Liver (tissue), 8 donors: ENCODE measurements at regions not wholly inside any gene's neighbourhood (a gene's known extent, or its start where the extent isn't known, plus 50 kb on each side); places are given as distances from the start of the nearest gene placed in this dataset.

Experiments used
- DNase-seq: peaks from one replicate; pipeline ENCODE4 v3.0.0-alpha.2; 2017; ENCODE audit warnings: low spot score
- H3K27ac ChIP-seq, 2 donors: one replicate each; pipeline ENCODE4 v1.7.0; 2013; ENCODE audit warnings: inconsistent platforms in 2 of 2, low read length in 2 of 2, control low read depth in 1 of 2, low read depth in 1 of 2, mild to moderate bottlenecking in 1 of 2
- H3K27me3 ChIP-seq, 4 donors: one replicate each; pipeline versions ENCODE4 v1.6.1 to v1.7.0; 2013; ENCODE audit warnings: low read length in 3 of 4, inconsistent platforms in 1 of 4, mild to moderate bottlenecking in 1 of 4, moderate library complexity in 1 of 4; ENCODE audit not compliant: control insufficient read depth in 4 of 4, insufficient read depth in 4 of 4
- H3K36me3 ChIP-seq, 4 donors: one replicate each; pipeline versions ENCODE4 v1.6.1 to v1.7.0; 2013; ENCODE audit warnings: low read length in 3 of 4, mild to moderate bottlenecking in 3 of 4, low read depth in 1 of 4, moderate library complexity in 1 of 4; ENCODE audit not compliant: control insufficient read depth in 4 of 4, insufficient read depth in 3 of 4
- H3K4me1 ChIP-seq, 4 donors: one replicate each; pipeline versions ENCODE4 v1.6.1 to v1.7.0; 2013; ENCODE audit warnings: low read length in 3 of 4, mild to moderate bottlenecking in 3 of 4, moderate library complexity in 1 of 4; ENCODE audit not compliant: control insufficient read depth in 4 of 4, insufficient read depth in 4 of 4
- H3K4me3 ChIP-seq, 3 donors: one replicate each; pipeline versions ENCODE4 v1.6.1 to v1.7.0; 2013; ENCODE audit warnings: low read length in 3 of 3, control low read depth in 1 of 3, low read depth in 1 of 3, mild to moderate bottlenecking in 1 of 3
- H3K9ac ChIP-seq, 2 donors: one replicate each; pipeline ENCODE4 v1.7.0; 2013; ENCODE audit warnings: low read length in 2 of 2, mild to moderate bottlenecking in 2 of 2, moderate library complexity in 2 of 2, control low read depth in 1 of 2, low read depth in 1 of 2
- H3K9me3 ChIP-seq, 4 donors: one replicate each; pipeline versions ENCODE4 v1.6.1 to v1.7.0; 2013; ENCODE audit warnings: low read length in 3 of 4; ENCODE audit not compliant: control insufficient read depth in 4 of 4
- EGR1 ChIP-seq, 2 donors: IDR thresholded peaks; 2 replicates each; pipeline ENCODE4 v1.6.1; 2016 to 2018; ENCODE audit warnings: antibody characterized with exemption in 2 of 2, low read depth in 2 of 2
- FOXA1 ChIP-seq: IDR thresholded peaks from 2 replicates; pipeline ENCODE4 v1.6.1; 2016; ENCODE audit warnings: antibody characterized with exemption
- FOXA2 ChIP-seq: IDR thresholded peaks from 2 replicates; pipeline ENCODE4 v1.6.1; 2016; ENCODE audit warnings: antibody characterized with exemption
- GABPA ChIP-seq, 2 donors: IDR thresholded peaks in 1 of 2; conservative IDR thresholded peaks in 1 of 2; 2 replicates each; pipeline ENCODE4 v1.6.1; 2016; ENCODE audit warnings: antibody characterized with exemption in 2 of 2, mild to moderate bottlenecking in 1 of 2, moderate library complexity in 1 of 2
- HNF4A ChIP-seq, 2 donors: conservative IDR thresholded peaks; 2 replicates each; pipeline ENCODE4 v1.6.1; 2016; ENCODE audit warnings: antibody characterized with exemption in 2 of 2, mild to moderate bottlenecking in 2 of 2
- HNF4G ChIP-seq: IDR thresholded peaks from 2 replicates; pipeline ENCODE4 v1.6.1; 2016; ENCODE audit warnings: antibody characterized with exemption
- JUND ChIP-seq, 2 donors: IDR thresholded peaks; 2 replicates each; pipeline ENCODE4 v1.6.1; 2016; ENCODE audit warnings: antibody characterized with exemption in 2 of 2
- NR2F2 ChIP-seq: IDR thresholded peaks from 2 replicates; pipeline ENCODE4 v1.6.1; 2016; ENCODE audit warnings: antibody characterized with exemption
- RAD21 ChIP-seq, 2 donors: IDR thresholded peaks; 2 replicates each; pipeline ENCODE4 v1.6.1; 2016; ENCODE audit warnings: antibody characterized with exemption in 2 of 2, mild to moderate bottlenecking in 2 of 2
- RXRA ChIP-seq, 2 donors: IDR thresholded peaks; 2 replicates each; pipeline ENCODE4 v1.6.1; 2017 to 2018; ENCODE audit warnings: antibody characterized with exemption in 2 of 2, mild to moderate bottlenecking in 1 of 2
- SP1 ChIP-seq: IDR thresholded peaks from 2 replicates; pipeline ENCODE4 v1.6.1; 2018; ENCODE audit warnings: antibody characterized with exemption, mild to moderate bottlenecking
- TAF1 ChIP-seq: conservative IDR thresholded peaks from 2 replicates; pipeline ENCODE4 v1.6.1; 2016; ENCODE audit warnings: antibody characterized with exemption, mild to moderate bottlenecking
- YY1 ChIP-seq: IDR thresholded peaks from 2 replicates; pipeline ENCODE4 v1.6.1; 2016; ENCODE audit warnings: antibody characterized with exemption, mild to moderate bottlenecking
- WGBS: extraction: QIAGEN DNeasy Blood & Tissue Kit; methylation state at CpG from one replicate; pipeline ENCODE4 v1.1.7; 2013; 5-methylcytosine and 5-hydroxymethylcytosine counted together
- TF ChIP-seq, protein P1 (sequence below): IDR thresholded peaks from 2 replicates; pipeline ENCODE4 v1.6.1; 2016; ENCODE audit warnings: antibody characterized with exemption
- TF ChIP-seq, protein P2 (sequence below): IDR thresholded peaks from 2 replicates; pipeline ENCODE4 v1.6.1; 2016; ENCODE audit warnings: antibody characterized with exemption
- TF ChIP-seq, protein P3 (sequence below): IDR thresholded peaks from 2 replicates; pipeline ENCODE4 v1.6.1; 2016; ENCODE audit warnings: antibody characterized with exemption, mild to moderate bottlenecking
- TF ChIP-seq, protein P4 (sequence below): fragments of 150-350 bp; IDR thresholded peaks from 2 replicates; pipeline ENCODE4 v1.5.1; 2017; ENCODE audit warnings: improper control_type of control experiment, low read depth, low read length; ENCODE audit not compliant: missing input control
- donor health status: healthy.
- donor health status: healthy.
- donor health status: healthy.
- donor health status: healthy.
- donor health status: healthy.

DNA sequence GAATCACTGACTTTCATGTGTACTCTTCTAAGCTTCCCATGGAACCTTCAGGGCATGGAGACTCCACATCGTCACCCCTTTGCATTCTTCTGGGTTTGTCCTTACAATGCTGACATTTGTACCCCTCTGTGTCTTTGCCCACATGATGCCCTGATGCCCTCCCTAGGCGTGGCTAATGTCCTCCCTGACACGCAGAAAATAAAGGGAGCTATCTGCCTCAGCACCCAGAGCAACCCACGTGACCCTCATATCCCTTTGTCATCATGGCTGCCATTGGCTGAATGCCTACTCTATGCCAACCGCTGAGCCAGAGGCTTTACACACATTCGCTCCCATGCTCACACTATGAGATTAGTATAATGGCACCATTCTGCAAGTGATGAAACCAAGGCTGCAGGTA lies 86.4 kb upstream of the KLHL29 start:
- Histone ChIP-seq H3K27ac (no peak overlapping the region), H3K4me3 (no peak overlapping the region), H3K36me3 (no peaks in the 10 kb centered on the region), H3K9ac (no peak overlapping the region), H3K4me1 (peaks cover 0 to 2% (median 0%) of the 10 kb centered on the region in 4 donors), H3K27me3 (no peaks in the 10 kb centered on the region), H3K9me3 (no peaks in the 10 kb centered on the region)
- DNase-seq = no peak
- WGBS = 94% methylated on average over 6 of the region's 6 CpGs
- TF ChIP-seq EGR1 (IDR thresholded peaks at IDR 0.05; ENCODE audit: low read depth in 2 of 2) = no peak
- TF ChIP-seq RAD21 (IDR thresholded peaks at IDR 0.05) = no peak
- no peak for TF ChIP-seq RXRA (IDR thresholded peaks at IDR 0.05)
- TF ChIP-seq, protein P1, sequence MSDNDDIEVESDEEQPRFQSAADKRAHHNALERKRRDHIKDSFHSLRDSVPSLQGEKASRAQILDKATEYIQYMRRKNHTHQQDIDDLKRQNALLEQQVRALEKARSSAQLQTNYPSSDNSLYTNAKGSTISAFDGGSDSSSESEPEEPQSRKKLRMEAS = no peak

DNA sequence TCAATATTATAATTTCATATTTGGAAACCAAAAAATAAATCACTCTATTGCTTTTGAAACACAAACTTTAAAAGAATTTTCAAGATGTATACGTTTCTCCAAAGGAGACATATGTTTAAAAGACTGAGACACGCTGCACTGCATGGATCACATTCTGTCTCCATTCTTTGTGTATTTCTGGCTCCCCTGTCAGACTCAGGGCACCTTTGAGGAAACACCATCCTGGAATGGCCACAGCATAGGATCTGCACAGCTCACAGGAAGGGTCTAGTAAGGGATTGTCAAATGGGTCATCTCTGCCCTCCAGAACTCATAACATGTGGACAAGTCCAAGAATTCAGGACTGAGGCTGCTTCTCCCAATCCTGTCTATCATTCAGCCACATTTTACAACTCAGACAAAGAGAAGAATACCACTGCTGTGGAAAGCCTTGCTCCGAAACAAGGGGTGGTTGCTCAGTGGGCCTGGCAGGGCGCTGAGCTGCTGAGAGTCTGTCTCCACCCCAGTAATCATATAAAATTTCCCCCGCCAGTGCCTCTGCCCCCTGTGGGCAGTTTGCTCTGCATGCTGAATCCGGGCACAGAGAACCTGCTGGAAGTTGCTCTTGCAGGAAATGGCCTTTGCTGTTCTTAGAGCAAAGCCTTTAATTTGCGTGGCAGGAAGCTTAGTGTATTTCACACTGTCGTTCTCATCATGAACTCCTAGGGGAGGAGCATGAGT lies 85.3 kb upstream of the KLHL29 start:
- 88% methylated on average over 8 of the region's 8 CpGs for WGBS
- Histone ChIP-seq H3K9me3 (no peaks in the 10 kb centered on the region), H3K4me1 (no peaks in the 10 kb centered on the region), H3K4me3 (no peak overlapping the region), H3K9ac (no peak overlapping the region), H3K27ac (no peak overlapping the region), H3K27me3 (no peaks in the 10 kb centered on the region), H3K36me3 (no peaks in the 10 kb centered on the region)
- DNase-seq = no peak
- TF ChIP-seq JUND (IDR thresholded peaks at IDR 0.05) = no peak
- no peak for TF ChIP-seq SP1
- TF ChIP-seq, protein P2, sequence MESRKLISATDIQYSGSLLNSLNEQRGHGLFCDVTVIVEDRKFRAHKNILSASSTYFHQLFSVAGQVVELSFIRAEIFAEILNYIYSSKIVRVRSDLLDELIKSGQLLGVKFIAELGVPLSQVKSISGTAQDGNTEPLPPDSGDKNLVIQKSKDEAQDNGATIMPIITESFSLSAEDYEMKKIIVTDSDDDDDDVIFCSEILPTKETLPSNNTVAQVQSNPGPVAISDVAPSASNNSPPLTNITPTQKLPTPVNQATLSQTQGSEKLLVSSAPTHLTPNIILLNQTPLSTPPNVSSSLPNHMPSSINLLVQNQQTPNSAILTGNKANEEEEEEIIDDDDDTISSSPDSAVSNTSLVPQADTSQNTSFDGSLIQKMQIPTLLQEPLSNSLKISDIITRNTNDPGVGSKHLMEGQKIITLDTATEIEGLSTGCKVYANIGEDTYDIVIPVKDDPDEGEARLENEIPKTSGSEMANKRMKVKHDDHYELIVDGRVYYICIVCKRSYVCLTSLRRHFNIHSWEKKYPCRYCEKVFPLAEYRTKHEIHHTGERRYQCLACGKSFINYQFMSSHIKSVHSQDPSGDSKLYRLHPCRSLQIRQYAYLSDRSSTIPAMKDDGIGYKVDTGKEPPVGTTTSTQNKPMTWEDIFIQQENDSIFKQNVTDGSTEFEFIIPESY = no peak
- no peak for TF ChIP-seq GABPA (IDR thresholded peaks at IDR 0.05 in 1 of 2, conservative IDR thresholded peaks at IDR 0.05 in 1 of 2)
- no peak for TF ChIP-seq HNF4G
- TF ChIP-seq NR2F2 = no peak
- no peak for TF ChIP-seq FOXA2

DNA sequence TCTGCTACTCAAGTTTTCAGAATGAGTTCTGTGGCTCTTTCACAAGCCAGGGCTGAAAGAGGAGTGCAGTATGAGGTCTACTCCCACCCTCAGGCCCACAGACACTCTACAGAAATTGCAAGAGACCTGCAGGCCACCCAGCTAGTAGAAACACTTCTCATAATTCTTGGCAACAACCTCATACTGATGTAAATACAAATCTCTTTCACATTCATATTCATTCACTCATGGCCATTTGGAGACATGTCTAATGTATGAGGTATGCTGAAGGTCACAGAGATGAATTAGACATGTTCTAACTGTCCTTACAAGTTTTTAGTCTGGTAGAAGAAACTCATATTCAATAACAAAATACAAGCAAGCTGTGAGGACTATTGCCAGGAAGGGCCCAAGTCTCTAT lies 83.8 kb upstream of the KLHL29 start:
- Histone ChIP-seq H3K4me3 (no peak overlapping the region), H3K27ac (no peak overlapping the region), H3K36me3 (no peaks in the 10 kb centered on the region), H3K9ac (no peak overlapping the region), H3K27me3 (no peaks in the 10 kb centered on the region), H3K9me3 (no peaks in the 10 kb centered on the region), H3K4me1 (no peaks in the 10 kb centered on the region)
- no peak for TF ChIP-seq RXRA (IDR thresholded peaks at IDR 0.05)
- TF ChIP-seq, protein P3, sequence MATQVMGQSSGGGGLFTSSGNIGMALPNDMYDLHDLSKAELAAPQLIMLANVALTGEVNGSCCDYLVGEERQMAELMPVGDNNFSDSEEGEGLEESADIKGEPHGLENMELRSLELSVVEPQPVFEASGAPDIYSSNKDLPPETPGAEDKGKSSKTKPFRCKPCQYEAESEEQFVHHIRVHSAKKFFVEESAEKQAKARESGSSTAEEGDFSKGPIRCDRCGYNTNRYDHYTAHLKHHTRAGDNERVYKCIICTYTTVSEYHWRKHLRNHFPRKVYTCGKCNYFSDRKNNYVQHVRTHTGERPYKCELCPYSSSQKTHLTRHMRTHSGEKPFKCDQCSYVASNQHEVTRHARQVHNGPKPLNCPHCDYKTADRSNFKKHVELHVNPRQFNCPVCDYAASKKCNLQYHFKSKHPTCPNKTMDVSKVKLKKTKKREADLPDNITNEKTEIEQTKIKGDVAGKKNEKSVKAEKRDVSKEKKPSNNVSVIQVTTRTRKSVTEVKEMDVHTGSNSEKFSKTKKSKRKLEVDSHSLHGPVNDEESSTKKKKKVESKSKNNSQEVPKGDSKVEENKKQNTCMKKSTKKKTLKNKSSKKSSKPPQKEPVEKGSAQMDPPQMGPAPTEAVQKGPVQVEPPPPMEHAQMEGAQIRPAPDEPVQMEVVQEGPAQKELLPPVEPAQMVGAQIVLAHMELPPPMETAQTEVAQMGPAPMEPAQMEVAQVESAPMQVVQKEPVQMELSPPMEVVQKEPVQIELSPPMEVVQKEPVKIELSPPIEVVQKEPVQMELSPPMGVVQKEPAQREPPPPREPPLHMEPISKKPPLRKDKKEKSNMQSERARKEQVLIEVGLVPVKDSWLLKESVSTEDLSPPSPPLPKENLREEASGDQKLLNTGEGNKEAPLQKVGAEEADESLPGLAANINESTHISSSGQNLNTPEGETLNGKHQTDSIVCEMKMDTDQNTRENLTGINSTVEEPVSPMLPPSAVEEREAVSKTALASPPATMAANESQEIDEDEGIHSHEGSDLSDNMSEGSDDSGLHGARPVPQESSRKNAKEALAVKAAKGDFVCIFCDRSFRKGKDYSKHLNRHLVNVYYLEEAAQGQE = no peak
- no peak for TF ChIP-seq RAD21 (IDR thresholded peaks at IDR 0.05)
- no peak for TF ChIP-seq FOXA1
- TF ChIP-seq, protein P1 = no peak
- no peak for TF ChIP-seq TAF1
- TF ChIP-seq SP1 = no peak
- TF ChIP-seq FOXA2 = no peak
- TF ChIP-seq, protein P4, sequence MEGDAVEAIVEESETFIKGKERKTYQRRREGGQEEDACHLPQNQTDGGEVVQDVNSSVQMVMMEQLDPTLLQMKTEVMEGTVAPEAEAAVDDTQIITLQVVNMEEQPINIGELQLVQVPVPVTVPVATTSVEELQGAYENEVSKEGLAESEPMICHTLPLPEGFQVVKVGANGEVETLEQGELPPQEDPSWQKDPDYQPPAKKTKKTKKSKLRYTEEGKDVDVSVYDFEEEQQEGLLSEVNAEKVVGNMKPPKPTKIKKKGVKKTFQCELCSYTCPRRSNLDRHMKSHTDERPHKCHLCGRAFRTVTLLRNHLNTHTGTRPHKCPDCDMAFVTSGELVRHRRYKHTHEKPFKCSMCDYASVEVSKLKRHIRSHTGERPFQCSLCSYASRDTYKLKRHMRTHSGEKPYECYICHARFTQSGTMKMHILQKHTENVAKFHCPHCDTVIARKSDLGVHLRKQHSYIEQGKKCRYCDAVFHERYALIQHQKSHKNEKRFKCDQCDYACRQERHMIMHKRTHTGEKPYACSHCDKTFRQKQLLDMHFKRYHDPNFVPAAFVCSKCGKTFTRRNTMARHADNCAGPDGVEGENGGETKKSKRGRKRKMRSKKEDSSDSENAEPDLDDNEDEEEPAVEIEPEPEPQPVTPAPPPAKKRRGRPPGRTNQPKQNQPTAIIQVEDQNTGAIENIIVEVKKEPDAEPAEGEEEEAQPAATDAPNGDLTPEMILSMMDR = no peak
- TF ChIP-seq HNF4A (conservative IDR thresholded peaks at IDR 0.05) = no peak
- TF ChIP-seq HNF4G = no peak
- no peak for TF ChIP-seq NR2F2
- TF ChIP-seq, protein P2 = no peak
- TF ChIP-seq GABPA (IDR thresholded peaks at IDR 0.05 in 1 of 2, conservative IDR thresholded peaks at IDR 0.05 in 1 of 2) = no peak
- no peak for TF ChIP-seq YY1
- DNase-seq = no peak
